ENCODE measurements at regions not wholly inside any gene's neighbourhood (a gene's known extent, or its start where the extent isn't known, plus 50 kb on each side); places are given as distances from the start of the nearest gene placed in this dataset.

GRCh38 chr9:129319076-129319937 lies 141.2 kb upstream of the IER5L start:
- TF ChIP-seq POLR2A (IDR thresholded peaks at IDR 0.05; ENCODE audit: low read length) (no peak), GATA1 (IDR thresholded peaks at IDR 0.05; ENCODE audit: low read depth, low read length) (no peak)

Data from erythroblast (primary cell).